AG09309 (cell line): ENCODE measurements at regions not wholly inside any gene's neighbourhood (a gene's known extent, or its start where the extent isn't known, plus 50 kb on each side); places are given as distances from the start of the nearest gene placed in this dataset.
"Not testable (repeated sequence)": the region's sequence is repeated elsewhere in the genome, so short reads cannot be mapped to it uniquely, and the experiment has no call there.

Experiments used
- DNase-seq: peaks from one replicate; pipeline ENCODE4 v3.0.0-alpha.2; 2010; ENCODE audit warnings: low read depth
- H3K4me3 ChIP-seq: 2 replicates; pipeline ENCODE4 v1.5.1; 2011; ENCODE audit warnings: mild to moderate bottlenecking, low read depth, low read length, moderate library complexity; ENCODE audit not compliant: control insufficient read depth
- TF ChIP-seq, protein P1 (sequence below): IDR thresholded peaks from 2 replicates; pipeline ENCODE4 v1.5.1; 2011; ENCODE audit warnings: mild to moderate bottlenecking, low read depth, low read length, inconsistent platforms; ENCODE audit not compliant: insufficient read depth, control insufficient read depth; ENCODE audit errors: missing control alignments

- TF ChIP-seq, protein P1, sequence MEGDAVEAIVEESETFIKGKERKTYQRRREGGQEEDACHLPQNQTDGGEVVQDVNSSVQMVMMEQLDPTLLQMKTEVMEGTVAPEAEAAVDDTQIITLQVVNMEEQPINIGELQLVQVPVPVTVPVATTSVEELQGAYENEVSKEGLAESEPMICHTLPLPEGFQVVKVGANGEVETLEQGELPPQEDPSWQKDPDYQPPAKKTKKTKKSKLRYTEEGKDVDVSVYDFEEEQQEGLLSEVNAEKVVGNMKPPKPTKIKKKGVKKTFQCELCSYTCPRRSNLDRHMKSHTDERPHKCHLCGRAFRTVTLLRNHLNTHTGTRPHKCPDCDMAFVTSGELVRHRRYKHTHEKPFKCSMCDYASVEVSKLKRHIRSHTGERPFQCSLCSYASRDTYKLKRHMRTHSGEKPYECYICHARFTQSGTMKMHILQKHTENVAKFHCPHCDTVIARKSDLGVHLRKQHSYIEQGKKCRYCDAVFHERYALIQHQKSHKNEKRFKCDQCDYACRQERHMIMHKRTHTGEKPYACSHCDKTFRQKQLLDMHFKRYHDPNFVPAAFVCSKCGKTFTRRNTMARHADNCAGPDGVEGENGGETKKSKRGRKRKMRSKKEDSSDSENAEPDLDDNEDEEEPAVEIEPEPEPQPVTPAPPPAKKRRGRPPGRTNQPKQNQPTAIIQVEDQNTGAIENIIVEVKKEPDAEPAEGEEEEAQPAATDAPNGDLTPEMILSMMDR: no peak
- DNase-seq: no peak
- H3K4me3 ChIP-seq: no peak overlapping the region
These were observed 242.7 kb downstream of the ASXL3 start for GRCh38 chr18:33820517-33821371.

DNA sequence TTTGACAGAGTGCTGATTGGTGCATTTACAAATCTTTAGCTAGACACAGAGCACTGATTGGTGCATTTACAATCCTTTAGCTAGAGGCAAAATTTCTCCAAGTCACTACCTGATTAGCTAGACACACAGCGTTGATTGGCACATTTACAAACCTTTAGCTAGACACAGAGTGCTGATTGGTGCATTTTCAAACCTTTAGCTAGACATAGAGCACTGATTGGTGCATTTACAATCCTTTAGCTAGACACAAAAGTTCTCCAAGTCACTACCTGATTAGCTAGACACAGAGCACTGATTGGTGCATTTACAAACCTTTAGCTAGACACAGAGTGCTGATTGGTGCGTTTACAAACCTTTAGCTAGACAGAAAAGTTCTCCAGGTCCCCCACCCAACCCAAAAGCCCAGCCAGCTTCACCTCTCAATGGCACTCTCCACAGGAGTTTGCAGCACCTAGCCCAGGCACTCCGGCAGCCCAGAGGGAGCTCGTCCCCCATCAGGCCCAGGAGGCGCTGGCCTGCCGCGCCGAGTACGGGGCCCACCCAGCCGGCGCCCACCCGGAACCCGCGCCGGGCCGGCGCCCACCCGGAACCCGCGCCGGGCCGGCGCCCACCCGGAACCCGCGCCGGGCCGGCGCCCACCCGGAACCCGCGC lies 241.8 kb downstream of the ASXL3 start:
- DNase-seq, H3K4me3 ChIP-seq: not testable (repeated sequence)

- TF ChIP-seq, protein P1: no peak
- no peak for DNase-seq
- H3K4me3 ChIP-seq: no peak overlapping the region
These were observed 240.1 kb downstream of the ASXL3 start for GRCh38 chr18:33818145-33818544.

DNA sequence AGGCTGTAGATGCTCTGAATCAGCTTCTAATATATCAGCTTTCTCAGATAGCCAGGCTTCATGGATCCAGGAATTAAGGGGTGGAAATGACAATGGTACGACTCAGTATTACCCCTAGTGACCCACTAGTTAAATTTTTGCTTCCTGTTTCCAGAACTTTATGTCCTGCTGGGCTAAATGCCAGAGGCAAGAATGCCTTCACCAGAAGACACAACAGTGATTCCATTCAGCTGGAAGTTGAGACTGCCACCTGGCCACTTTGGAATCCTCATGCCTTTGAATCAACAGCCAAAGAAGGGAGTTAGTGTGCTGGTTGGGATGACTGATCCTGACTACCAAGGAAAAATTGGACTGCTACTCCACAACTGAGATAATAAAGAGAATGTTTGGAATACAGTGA lies 239.1 kb downstream of the ASXL3 start:
- TF ChIP-seq, protein P1: no peak
- no peak overlapping the region for H3K4me3 ChIP-seq
- no peak for DNase-seq

- DNase-seq: no peak
- TF ChIP-seq, protein P1: no peak
- no peak overlapping the region for H3K4me3 ChIP-seq
These were observed 236.5 kb downstream of the ASXL3 start for GRCh38 chr18:33814546-33814945.

DNA sequence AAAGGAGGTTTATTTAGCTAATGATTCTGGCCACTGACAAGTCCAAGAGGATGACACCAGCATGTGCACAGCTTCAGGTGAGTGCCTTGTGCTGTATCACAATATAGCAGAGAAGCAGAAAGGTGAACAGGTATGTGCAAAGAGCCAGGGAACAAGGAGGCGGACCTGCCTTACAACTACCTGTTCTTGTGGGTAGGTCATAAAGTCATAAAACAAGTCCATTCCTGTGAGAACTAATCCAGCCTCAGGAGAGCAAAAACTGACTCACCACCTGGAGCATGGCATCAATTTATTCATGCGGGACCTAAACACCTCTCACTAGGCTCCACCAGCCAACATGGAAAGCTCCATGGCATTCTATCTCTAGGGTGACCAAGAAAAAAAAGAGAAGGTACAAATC lies 234.2 kb downstream of the ASXL3 start:
- TF ChIP-seq, protein P1: no peak
- no peak overlapping the region for H3K4me3 ChIP-seq
- no peak for DNase-seq

DNA sequence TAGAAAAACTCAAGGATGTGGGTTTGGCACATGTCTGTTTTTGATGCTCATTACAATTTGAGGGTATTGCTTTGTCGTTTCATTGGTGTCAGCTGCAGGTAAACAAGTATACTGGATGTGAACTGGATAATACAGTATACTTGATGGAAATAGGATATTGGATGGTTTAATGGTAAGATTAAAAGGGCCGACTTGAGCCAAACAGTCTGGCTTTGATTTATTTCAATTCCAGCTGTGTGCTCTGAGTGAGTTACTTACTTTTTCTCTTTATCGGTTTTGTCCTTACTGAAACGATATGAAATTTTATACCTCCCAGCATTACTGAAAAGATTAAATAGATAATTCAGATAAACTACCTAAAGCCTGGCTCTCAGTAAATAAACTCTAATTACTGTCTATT lies 227.6 kb downstream of the ASXL3 start:
- no peak overlapping the region for H3K4me3 ChIP-seq
- DNase-seq: no peak
- TF ChIP-seq, protein P1: no peak
